Panc1 (cell line): ENCODE measurements at regions not wholly inside any gene's neighbourhood (a gene's known extent, or its start where the extent isn't known, plus 50 kb on each side); places are given as distances from the start of the nearest gene placed in this dataset.

Experiments
- ATAC-seq: fragments of 200-7000 bp; cut with Tn5 transposase; 2 replicates; pipeline ENCODE4 v1.9.1; 2020; ENCODE audit warnings: mild to moderate bottlenecking, moderate library complexity
- BruUV-seq: library from RNA; stranded (reverse); fragments of 400-500 nt; replicated peaks from 2 replicates; lab custom pipeline; 2021; lab: Mats Ljungman, UMichigan
- CTCF ChIA-PET: fragments of 300-600 bp; sonication (Branson Sonifier 250); formaldehyde crosslinking; loops from one replicate; lab custom pipeline; 2022; ENCODE audit warnings: antibody characterized with exemption; lab: Charles Lee
- POLR2A ChIA-PET: fragments of 300-600 bp; sonication (Branson Sonifier 250); formaldehyde crosslinking; loops from one replicate; lab custom pipeline; 2022; ENCODE audit warnings: antibody characterized with exemption; lab: Charles Lee
- DNase-seq: peaks from one replicate; pipeline ENCODE4 v3.0.0-alpha.2; 2010; ENCODE audit warnings: low read depth, low spot score
- H3K27ac ChIP-seq: 2 replicates; pipeline ENCODE4 v1.5.1; 2011; ENCODE audit warnings: mild to moderate bottlenecking, low read length, inconsistent platforms
- H3K27me3 ChIP-seq: fragments of 200-500 bp; sonication (Bioruptor generic); 2 replicates; pipeline ENCODE4 v1.6.0; 2014; ENCODE audit warnings: low read length, inconsistent platforms; ENCODE audit not compliant: control insufficient read depth, insufficient read depth
- H3K36me3 ChIP-seq: fragments of 200-500 bp; sonication (Bioruptor generic); 2 replicates; pipeline ENCODE4 v1.5.1; 2014; ENCODE audit warnings: inconsistent platforms, mild to moderate bottlenecking, low read length, moderate library complexity; ENCODE audit not compliant: control insufficient read depth, insufficient read depth
- H3K4me1 ChIP-seq: 2 replicates; pipeline ENCODE4 v1.5.1; 2011; ENCODE audit warnings: inconsistent platforms, mild to moderate bottlenecking, low read length, moderate library complexity; ENCODE audit not compliant: control insufficient read depth, insufficient read depth
- H3K4me3 ChIP-seq, 2 experiments: 2 replicates each; pipeline ENCODE4 v1.5.1; 2011 to 2012; ENCODE audit warnings: low read depth in 2 of 2, low read length in 2 of 2, mild to moderate bottlenecking in 2 of 2, inconsistent platforms in 1 of 2, moderate library complexity in 1 of 2
- H3K9me3 ChIP-seq: fragments of 200-500 bp; sonication (Bioruptor generic); 2 replicates; pipeline ENCODE4 v1.5.1; 2014; ENCODE audit warnings: low read depth, mild to moderate bottlenecking, inconsistent platforms, low read length, moderate library complexity; ENCODE audit not compliant: control insufficient read depth, insufficient read depth
- POLR2AphosphoS5 ChIP-seq: IDR thresholded peaks from 2 replicates; pipeline ENCODE4 v1.6.1; 2012; ENCODE audit warnings: mild to moderate bottlenecking, low read depth, low read length, moderate library complexity
- SIN3A ChIP-seq: IDR thresholded peaks from 2 replicates; pipeline ENCODE4 v1.6.1; 2012; ENCODE audit warnings: low read depth, mild to moderate bottlenecking, low read length, moderate library complexity, borderline replicate concordance; ENCODE audit not compliant: insufficient read depth
- TCF7L2 ChIP-seq: IDR thresholded peaks from 2 replicates; pipeline ENCODE4 v1.6.1; 2011; ENCODE audit warnings: mild to moderate bottlenecking, low read depth, low read length, inconsistent platforms
- in situ Hi-C: cut with HindIII; loops from 2 replicates; pipeline ENCODE4 v1.10.0; 2016; ENCODE audit warnings: low sequenced_read_pairs, low pct_unique_long_range_greater_than_20kb
- intact Hi-C: fragments of 100-400 bp; cut with micrococcal nuclease; formaldehyde crosslinking; loops from one replicate; pipeline ENCODE4 v1.10.0; 2022; ENCODE audit not compliant: unreplicated experiment
- TF ChIP-seq, protein P1 (sequence below), 2 experiments: IDR thresholded peaks; 2 replicates each; pipeline ENCODE4 v1.6.1; 2011 to 2012; ENCODE audit warnings: low read depth in 2 of 2, control low read depth in 1 of 2, low read length in 1 of 2, mild to moderate bottlenecking in 1 of 2, moderate library complexity in 1 of 2; ENCODE audit not compliant: insufficient read depth in 1 of 2
- TF ChIP-seq, protein P2 (sequence below): fragments of 450-650 bp; IDR thresholded peaks from 2 replicates; pipeline ENCODE4 v1.5.1; 2017; ENCODE audit warnings: mild to moderate bottlenecking

DNA sequence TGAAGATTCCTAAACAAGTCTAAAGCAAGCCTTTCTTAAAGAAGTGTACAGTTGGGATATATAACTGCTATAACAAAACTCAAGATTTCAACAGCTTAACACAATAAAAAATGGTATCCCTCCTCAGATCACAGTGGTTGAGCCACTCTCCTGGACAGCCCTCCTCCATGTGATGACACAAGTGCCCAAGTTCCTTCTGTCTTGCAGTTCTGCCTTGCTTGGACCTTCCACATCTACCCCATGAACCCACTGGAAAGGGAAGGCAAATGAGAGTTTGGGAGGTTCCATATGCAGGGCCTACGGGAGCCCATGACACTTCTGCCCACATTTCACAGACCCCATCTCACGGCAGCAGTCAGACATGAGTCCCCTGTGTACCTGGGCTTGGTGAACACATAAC lies 659.2 kb downstream of the UQCRFS1 start:
- Histone ChIP-seq H3K4me1 (no peaks in the 10 kb centered on the region), H3K36me3 (no peaks in the 10 kb centered on the region), H3K27ac (no peak overlapping the region), H3K9me3 (no peaks in the 10 kb centered on the region), H3K27me3 (no peaks in the 10 kb centered on the region), H3K4me3 (no peak overlapping the region)
- in situ Hi-C loops (no loop called here), intact Hi-C loops (no loop called here)
- ATAC-seq (no peak), DNase-seq (no peak)
- POLR2A ChIA-PET, result no interaction called here
- no peak for TF ChIP-seq TCF7L2
- no peak for TF ChIP-seq POLR2AphosphoS5
- CTCF ChIA-PET, result no interaction called here
- BruUV-seq, result no TSS peak

DNA sequence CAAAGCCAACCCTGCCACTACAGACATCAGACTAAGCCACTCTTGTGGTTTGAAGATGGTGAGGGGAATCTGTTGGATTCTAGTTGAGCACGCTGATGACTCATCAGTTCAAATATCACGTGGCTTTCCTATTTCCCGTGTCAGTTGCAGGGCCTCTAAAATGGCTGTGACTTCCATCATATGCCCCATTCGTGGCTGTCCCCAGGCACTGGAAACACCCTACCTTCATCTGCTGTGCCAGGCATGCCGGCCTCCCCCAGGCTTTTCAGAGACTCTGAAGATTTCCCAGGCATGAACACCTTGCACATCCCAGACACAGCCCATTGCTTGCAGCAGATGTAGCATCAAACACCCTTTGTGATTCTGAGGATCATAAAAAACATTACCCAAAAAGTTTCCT lies 659.9 kb downstream of the UQCRFS1 start:
- H3K4me1 ChIP-seq, result no peaks in the 10 kb centered on the region
- TF ChIP-seq SIN3A, result no peak
- TF ChIP-seq TCF7L2, result no peak
- TF ChIP-seq, protein P1, sequence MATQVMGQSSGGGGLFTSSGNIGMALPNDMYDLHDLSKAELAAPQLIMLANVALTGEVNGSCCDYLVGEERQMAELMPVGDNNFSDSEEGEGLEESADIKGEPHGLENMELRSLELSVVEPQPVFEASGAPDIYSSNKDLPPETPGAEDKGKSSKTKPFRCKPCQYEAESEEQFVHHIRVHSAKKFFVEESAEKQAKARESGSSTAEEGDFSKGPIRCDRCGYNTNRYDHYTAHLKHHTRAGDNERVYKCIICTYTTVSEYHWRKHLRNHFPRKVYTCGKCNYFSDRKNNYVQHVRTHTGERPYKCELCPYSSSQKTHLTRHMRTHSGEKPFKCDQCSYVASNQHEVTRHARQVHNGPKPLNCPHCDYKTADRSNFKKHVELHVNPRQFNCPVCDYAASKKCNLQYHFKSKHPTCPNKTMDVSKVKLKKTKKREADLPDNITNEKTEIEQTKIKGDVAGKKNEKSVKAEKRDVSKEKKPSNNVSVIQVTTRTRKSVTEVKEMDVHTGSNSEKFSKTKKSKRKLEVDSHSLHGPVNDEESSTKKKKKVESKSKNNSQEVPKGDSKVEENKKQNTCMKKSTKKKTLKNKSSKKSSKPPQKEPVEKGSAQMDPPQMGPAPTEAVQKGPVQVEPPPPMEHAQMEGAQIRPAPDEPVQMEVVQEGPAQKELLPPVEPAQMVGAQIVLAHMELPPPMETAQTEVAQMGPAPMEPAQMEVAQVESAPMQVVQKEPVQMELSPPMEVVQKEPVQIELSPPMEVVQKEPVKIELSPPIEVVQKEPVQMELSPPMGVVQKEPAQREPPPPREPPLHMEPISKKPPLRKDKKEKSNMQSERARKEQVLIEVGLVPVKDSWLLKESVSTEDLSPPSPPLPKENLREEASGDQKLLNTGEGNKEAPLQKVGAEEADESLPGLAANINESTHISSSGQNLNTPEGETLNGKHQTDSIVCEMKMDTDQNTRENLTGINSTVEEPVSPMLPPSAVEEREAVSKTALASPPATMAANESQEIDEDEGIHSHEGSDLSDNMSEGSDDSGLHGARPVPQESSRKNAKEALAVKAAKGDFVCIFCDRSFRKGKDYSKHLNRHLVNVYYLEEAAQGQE (IDR thresholded peaks at IDR 0.05; ENCODE audit: insufficient read depth in 1 of 2, low read depth in 2 of 2, low read length in 1 of 2), result no peak
- TF ChIP-seq POLR2AphosphoS5, result no peak
- TF ChIP-seq, protein P2, sequence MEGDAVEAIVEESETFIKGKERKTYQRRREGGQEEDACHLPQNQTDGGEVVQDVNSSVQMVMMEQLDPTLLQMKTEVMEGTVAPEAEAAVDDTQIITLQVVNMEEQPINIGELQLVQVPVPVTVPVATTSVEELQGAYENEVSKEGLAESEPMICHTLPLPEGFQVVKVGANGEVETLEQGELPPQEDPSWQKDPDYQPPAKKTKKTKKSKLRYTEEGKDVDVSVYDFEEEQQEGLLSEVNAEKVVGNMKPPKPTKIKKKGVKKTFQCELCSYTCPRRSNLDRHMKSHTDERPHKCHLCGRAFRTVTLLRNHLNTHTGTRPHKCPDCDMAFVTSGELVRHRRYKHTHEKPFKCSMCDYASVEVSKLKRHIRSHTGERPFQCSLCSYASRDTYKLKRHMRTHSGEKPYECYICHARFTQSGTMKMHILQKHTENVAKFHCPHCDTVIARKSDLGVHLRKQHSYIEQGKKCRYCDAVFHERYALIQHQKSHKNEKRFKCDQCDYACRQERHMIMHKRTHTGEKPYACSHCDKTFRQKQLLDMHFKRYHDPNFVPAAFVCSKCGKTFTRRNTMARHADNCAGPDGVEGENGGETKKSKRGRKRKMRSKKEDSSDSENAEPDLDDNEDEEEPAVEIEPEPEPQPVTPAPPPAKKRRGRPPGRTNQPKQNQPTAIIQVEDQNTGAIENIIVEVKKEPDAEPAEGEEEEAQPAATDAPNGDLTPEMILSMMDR, result no peak
- no peak for DNase-seq
- intact Hi-C loops (no loop called here), in situ Hi-C loops (no loop called here)
- no peaks in the 10 kb centered on the region for H3K9me3 ChIP-seq
- no peak overlapping the region for H3K27ac ChIP-seq
- H3K36me3 ChIP-seq, result no peaks in the 10 kb centered on the region
- no peak for ATAC-seq
- H3K27me3 ChIP-seq, result no peaks in the 10 kb centered on the region
- no peak overlapping the region for H3K4me3 ChIP-seq
- POLR2A ChIA-PET, result no interaction called here
- CTCF ChIA-PET, result no interaction called here
- BruUV-seq, result no TSS peak

DNA sequence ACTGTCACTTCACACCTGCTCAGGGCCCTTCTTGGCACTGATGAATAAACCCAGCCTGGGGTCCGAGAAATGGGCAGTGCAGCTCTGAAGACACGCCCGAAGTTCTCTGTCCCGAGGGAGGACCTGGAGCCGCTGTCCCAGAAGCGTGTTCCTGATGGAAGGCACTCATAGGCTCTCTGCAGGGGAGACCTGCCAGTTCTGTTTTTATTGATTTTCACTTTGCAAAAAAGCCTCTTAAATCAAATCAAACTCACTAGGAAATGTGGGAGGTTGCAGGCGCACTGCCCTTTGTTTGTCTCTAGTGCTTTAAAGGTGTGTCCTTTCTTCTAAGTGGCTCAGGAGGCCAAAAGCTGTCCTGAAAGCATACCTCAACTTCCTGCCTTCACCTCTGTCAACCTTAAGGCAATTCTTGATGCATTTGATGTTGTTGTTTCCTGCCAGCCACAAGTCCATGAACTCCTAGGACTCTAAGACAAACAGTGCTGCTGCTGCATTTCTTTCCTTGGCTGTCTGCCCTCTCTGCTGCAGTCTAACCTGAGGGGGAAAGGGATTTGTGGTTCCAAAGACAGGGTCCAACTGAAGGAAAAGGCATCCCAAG lies 663.2 kb downstream of the UQCRFS1 start:
- no peak overlapping the region for H3K27ac ChIP-seq
- in situ Hi-C loops, result no loop called here
- H3K27me3 ChIP-seq, result no peaks in the 10 kb centered on the region
- TF ChIP-seq, protein P1 (IDR thresholded peaks at IDR 0.05; ENCODE audit: insufficient read depth in 1 of 2, low read depth in 2 of 2, low read length in 1 of 2), result no peak
- TF ChIP-seq TCF7L2, result no peak
- no peak for TF ChIP-seq SIN3A
- TF ChIP-seq POLR2AphosphoS5, result no peak
- TF ChIP-seq, protein P2, result no peak
- no TSS peak for BruUV-seq
- no peaks in the 10 kb centered on the region for H3K9me3 ChIP-seq
- ChIA-PET POLR2A (no interaction called here), CTCF (no interaction called here)
- no peaks in the 10 kb centered on the region for H3K36me3 ChIP-seq
- ATAC-seq, result no peak
- no peak overlapping the region for H3K4me3 ChIP-seq
- no peaks in the 10 kb centered on the region for H3K4me1 ChIP-seq
- intact Hi-C loops, result no loop called here
- no peak for DNase-seq
